Right forelimb (tissue), 1 donor: ENCODE measurements at regions not wholly inside any gene's neighbourhood (a gene's known extent, or its start where the extent isn't known, plus 50 kb on each side); places are given as distances from the start of the nearest gene placed in this dataset.

Experiments
- DNase-seq: peaks from one replicate; pipeline ENCODE4 v3.0.0-alpha.2; 2018

DNA sequence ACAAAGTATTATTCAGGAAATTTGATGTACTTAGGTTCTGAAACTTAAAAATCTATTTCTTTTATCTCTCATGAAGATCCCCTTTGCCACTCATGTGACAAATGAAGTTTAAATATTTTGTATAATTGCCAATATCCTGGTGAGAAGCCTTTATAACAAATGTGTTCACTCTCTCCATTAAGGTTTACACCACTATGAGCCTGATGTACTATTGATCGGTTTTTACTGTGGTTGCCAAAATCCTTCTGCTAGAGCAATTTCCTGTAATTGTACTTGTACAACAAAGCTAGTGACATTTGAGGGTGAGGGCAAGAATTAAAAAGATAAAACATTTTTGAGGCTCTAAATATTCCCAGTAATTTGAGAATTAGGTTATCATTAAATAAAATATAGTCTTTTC, 222.3 kb upstream of the CDH19 start:
- DNase-seq = no peak

DNA sequence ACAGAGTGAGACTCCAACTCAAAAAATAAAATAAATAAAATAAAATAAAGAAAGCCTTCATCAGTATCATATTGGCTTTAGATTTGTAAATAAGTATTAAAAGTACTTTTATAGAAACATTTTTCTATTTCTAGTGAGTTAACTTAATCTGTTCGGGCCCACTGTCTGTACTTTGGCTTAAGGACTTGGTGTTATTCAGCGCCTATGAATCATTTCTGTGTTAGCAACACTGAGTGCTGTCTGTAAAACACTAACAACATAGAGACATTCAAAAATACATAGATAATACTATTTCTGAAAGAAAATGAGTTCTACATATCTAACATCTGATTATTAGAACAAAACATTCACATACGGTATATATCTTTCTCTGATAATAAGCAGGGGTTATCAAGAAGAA, 221.5 kb upstream of the CDH19 start:
- DNase-seq = no peak

DNA sequence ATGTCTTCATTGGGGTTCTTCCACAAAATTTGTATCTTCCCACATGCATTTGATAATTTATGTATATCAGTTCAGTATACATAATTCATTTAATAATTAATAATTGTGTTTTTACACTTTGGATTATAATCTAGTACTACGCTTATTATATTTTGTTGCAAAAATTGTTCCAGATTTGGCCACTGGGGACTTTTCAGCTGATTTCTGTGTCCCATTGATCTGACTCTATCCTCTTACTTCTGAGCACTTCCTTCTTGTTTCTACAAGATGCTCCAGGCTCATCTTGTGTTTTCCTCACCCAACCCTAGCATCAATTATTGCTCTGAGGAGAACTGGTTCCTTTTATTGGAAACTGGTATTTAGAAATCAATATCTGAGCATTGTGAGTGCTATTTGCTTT, 215.3 kb upstream of the CDH19 start:
- no peak for DNase-seq

DNA sequence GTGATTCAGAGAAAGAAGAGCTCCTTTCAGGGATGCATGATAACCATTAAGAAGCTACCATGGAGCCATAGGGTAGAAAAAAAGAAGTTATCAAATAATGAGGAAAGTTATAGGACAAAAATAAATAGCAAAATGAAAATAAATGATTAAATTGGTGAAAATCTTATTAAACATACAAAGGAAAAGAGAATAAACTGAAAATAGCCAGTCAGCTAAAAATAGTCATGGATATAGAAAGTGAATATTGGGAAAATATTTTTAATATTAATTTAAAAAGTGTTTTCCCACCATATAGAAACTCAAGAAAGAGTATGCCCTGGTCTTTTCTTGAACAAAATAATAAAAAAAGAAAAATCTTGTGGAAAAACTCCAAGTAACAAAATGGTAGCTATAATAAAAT, 209.2 kb upstream of the CDH19 start:
- DNase-seq = no peak

DNA sequence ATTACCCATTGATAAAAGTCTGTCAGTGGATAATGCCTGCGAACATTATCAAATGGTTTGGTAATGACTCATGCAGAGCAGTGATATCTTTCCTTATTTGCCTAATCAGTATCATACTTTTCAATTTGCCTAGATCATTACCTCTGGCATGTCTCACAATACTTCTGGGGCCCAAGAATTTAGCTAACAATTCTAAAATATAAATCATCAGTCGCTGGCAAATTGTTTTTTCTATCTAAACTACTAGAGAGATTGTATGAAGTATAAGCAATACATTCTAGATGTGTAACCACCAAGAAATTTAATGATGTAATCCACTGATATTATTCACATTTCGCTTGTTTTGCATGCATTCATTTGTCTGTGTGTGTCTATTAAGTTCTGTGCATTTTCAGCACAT, 191.2 kb upstream of the CDH19 start:
- DNase-seq = no peak

DNA sequence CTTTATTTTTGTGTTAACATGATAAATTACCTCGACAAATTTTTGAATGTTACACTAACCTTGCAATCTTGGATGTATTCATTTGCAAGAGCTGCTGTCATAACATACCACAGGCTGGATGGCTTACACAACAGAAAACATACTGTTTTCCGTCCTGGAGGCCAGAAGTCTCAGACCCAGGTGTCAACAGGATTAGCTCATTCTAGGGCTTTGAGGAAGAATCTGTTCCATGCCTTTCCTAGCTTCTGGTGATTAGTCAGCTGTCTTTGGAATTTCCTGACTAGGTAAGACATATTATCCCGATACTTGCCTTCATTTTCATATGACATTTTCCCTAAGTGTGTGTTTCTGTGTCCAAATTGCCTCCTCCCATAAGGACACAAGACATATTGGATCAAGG, 188.6 kb upstream of the CDH19 start:
- DNase-seq = no peak

DNA sequence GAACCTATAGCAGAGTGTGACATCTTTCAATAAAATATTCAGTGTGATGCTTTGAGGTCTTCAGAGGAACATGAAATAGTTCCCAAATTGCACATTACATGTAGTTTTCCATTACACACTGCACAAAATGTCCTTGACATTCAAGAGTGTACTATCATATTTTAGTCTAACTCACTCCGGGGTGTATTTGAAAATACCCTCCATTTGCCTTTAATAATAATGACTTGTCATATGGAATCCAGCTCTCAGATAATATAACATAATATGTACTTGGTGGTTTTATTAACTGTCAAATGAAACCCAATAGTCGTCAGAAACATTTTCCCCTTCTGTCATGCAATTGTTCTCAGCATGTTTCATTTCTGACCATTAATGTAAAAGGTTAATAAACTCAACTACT, 176.7 kb upstream of the CDH19 start:
- DNase-seq = no peak

DNA sequence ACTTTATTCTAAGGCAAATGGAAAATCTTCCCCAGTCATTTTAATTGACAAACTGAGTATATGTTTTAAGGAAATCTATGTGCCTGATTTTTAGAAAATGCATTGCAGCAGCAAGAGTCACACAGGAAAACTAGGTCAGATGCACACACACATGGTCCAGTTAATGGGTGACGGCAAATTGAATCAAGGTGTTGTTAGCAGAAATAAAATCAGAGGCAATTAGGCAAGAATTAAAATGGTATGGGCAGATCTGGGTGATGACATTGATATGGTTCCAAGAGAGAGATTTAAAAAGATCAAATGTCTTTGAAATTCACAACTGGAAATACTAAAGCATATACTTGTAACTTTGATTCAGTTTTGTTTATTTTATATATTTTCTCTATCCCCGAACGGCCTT, 174.2 kb upstream of the CDH19 start:
- DNase-seq = no peak

DNA sequence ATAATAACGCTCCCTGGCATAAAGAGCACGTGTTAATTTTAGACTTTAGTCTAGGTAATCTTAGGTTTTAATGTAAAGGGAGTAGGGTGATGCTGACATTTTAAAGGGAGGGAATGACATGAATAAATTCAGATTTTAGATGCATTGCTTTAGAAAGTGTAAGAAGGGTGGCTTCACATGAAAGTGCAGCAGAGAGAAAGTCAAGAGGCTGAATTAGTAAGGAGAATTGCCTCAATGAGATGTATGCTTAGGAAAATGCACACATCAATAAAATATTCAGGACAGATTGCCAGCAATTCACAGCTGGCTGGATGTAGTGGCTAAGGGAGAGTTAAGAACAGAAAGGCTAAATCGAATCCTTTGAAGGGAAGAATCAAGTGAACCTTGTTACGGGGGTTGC, 165.5 kb upstream of the CDH19 start:
- no peak for DNase-seq

DNA sequence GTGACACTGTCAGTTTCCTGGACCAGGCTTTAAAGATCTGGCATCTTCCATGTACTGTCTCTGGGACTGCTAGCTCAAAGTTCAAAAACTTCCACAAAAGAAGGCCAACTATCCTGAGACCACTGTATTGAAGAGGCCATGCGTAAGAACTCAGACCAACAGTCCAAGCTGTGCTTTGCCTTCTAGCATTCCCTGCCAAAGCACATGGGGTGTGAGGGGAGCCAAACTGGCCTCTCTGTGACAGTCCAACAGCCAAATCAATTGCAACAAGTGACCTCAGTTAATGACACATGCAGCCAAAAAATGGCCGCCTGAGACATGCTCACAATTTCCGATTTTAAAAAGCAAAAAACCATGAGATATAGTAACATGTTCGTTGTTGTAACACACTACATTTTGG, 160.3 kb upstream of the CDH19 start:
- DNase-seq = no peak

DNA sequence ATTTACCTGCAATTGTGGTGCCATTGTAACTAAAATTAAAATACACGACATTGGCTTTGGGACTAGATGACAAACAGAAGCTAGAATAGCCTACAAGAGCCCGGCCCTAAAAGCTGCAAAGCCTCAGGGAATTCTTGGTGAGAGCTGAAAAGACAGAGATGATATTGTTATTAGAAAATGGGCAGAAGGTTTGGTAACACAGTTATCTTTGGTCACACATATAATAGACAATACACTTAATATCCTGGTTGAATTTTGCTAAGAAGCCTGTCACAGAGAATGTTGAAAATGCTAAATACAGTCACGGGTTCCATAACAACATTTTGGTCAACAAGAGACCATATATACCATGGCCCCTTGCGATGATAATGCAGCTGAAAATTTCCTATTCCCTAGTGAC, 157.3 kb upstream of the CDH19 start:
- DNase-seq = no peak

DNA sequence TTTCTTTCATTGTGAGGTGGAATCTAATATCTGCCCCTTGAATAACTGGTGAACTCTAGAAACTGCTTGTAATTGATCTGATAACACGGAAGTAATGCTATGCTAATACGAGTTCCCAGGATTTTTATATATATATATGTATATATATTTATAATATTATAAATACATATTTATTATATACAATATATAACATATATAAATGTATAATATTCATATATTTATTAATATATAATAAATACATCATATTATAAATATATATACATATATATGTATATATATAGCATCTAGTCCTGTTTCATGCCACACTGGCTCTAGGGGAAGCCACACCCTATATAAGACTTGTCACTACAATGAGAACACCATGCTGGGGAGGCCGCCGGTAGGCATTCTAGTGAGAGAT, 156.7 kb upstream of the CDH19 start:
- DNase-seq = no peak

DNA sequence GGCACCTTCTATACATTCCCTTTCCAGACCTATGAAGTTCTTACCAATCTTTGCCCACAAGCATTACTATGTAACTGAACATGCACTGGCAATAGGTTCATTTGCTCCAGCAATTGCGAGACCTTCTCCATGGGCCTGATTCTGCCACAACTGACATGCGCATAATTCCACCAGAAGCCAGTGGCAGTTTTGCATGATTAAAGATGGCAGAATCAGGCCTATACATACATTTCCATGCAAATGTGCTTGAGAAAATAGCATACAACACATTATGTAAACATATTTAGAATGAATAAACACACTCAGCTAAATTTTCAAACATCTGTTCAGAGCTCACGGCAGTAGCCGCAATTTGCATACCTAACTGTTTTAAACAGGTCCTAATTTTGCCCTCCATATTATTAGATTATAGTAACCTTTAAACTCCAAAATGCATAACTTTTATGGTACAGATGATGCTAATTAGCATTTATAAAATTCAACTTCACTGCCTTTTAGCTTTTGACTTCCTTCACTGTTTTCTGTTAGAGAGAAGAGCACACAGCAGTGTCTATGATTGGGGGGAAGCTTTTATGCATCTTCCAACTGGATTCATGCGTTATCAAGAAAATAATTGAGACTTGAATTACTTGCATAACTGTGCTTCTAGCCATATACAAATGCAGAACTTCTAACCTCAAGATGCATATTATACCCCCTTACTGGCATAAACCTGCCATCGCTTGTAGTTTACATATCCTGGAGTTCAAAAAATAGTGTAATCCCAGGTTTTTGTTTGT, 155.3 kb upstream of the CDH19 start:
- DNase-seq = no peak

DNA sequence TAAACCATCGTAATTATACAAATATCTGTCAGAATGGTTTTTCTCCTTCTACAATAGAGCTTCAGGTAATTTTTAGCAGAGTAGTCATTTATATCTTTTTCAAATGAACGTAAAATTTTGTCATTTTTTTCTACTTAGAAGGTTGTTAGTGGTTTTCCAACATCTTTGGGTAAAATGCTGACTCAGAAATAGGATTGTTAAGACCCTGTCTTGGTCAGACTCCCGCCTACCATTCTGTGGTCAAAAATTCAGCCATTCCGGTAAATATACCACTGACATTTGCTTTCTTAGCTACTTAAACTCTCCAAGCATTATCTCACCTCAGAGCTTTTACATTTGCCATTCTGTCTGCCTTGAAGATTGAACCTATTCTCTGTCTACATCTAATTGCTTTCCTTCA, 154.1 kb upstream of the CDH19 start:
- DNase-seq = no peak

DNA sequence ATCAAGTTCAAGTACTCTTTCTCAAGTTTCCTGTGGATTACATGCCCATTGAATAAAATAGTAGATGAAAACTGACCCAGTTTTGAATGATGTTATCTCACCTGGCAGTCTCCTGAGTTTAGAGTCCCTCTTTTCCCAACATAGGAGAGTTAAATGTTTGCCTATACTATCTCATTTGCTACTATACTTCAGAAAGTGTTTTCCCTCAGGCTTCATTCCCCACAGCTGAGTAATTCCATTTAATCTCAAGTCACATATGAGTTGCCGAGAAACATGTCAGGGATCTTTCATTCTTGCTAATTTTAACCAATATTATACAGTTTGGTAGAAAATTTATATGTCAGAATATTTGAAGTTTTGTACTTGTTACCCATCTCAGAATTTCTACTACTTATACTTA, 150.4 kb upstream of the CDH19 start:
- no peak for DNase-seq

DNA sequence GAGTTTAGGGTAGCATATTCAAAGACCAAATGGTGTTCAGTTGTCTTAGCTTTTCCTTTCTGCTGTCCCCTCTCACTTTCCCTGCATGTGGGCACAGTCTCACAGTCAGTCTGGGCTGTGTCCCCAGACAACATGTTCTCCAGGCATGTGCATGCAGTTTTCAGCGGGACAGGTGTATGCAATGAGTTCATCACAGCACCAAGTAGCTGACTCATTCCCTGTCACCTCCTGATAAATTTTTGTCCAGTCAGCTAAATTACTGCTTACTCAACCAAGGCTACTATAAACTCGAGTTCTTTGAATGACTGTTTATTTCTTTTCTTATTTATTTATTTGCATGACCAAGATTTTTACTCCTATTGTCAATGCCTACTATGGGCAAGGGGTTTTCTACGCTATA, 148.8 kb upstream of the CDH19 start:
- no peak for DNase-seq

DNA sequence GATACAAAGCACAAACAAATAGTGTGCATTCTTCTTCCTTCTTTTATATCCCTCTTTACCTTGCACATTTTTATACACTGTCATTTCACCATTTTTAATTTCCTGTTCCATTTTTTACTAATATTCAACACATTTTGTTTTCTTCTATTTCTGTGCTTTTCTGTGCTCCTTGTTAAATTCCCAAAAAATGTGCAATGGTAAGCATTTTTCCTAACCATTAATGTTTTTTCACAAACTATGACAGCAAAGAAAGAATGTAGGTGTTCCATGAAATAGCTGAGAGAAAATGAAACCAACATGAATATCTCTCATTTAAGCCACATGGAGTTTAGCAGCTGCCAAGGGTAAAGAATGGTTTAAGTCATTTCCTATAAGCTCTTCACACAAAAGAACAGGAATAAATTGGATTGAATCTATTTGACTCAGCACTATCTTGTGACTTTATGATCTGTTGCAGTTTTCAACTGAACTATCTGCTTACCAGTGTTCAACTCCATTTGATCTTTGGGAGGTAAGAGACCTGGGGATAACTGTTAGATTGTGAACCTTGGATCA, 145.7 kb upstream of the CDH19 start:
- DNase-seq = no peak

DNA sequence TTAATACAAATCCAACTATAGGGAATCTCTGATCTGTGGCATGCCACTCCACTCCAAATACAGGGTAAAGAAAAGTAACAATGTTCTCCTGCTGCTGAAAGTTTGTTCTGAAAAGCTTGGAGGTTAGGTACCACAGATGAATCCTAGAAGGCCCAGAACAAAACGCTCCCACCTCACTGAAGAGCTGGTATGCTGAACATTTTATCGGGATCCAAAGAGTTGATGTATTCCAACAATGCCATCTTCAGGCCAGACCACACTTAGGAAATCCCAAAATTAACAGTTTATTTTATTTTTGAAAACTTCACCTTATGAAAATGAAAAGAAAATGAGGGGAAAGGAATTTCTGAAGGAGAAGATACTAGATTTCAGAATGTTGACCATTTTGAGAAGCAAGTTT, 145.1 kb upstream of the CDH19 start:
- DNase-seq = no peak

DNA sequence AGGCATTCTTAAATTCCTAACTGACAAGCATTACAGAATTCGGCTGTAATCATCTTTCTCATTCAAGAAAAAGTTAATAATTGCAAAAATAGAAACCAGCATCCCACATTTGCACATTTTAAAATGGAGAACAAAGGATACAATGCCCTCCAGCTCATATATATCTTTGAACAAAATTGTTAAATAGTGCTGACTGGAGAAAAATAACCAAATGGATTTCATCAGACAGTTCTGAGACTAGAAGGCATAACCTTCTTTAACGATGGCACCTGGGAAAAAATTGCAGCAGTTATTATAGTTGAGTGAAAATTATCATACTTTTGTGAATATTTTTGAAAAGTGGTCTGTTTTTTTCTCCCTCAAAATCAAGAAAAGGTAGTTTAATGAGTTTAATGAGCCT, 138.9 kb upstream of the CDH19 start:
- no peak for DNase-seq

DNA sequence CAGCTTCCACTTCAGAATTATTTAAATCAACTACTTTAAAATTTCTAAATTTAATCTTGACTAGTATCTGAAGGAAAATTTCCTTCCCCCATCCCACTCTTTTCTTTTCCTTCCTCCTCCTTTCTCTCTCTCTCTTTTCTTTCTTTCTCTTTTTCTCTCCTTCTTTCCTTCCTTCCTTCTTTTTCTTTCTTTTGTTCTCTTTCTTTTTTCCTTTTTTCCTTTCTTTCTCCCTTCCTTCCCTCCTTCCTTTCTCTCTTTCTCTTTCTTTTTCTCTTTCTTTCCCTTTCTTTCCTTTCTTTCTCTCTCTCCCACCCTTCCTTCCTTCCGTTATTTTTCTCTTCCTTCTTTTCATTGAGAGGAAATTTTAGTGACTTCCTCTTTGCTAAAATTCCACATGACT, 132.0 kb upstream of the CDH19 start:
- no peak for DNase-seq

DNA sequence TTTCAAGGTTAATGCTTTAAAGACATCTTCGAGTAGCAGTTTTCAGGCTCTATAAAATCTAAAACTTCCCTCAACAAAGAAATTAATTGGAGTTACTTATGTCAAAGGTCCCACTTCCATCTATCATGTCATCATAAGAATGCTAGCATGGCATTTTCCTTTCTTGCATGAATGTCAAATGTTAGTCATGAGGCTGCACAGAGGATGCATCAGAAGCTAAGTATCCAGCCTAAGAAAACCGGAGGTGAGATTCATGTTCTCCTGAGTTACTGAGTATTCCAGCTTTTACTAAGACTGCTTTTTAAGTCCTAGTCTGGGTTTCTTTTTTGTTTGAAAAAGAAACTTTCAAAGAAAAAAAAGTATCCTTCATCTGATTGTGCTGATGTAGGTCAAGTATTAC, 130.6 kb upstream of the CDH19 start:
- no peak for DNase-seq

DNA sequence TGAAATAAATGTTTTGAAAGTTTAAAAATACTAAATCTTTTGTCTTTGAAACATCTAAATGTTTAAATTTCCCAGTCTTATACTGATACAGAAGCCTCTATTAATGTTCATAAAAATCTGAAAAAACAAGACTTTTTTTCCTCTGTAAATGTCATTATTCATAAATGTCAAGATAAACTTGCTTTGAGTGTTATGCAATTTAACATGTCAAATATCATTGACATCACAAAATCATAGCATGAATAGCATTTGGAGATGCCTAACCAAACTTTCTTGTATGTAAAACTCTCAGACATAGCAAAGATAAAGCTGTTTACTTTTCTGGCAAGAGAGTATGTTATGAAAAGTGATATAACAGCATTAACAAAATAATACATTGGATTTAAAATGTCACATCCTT, 128.0 kb upstream of the CDH19 start:
- DNase-seq = no peak

DNA sequence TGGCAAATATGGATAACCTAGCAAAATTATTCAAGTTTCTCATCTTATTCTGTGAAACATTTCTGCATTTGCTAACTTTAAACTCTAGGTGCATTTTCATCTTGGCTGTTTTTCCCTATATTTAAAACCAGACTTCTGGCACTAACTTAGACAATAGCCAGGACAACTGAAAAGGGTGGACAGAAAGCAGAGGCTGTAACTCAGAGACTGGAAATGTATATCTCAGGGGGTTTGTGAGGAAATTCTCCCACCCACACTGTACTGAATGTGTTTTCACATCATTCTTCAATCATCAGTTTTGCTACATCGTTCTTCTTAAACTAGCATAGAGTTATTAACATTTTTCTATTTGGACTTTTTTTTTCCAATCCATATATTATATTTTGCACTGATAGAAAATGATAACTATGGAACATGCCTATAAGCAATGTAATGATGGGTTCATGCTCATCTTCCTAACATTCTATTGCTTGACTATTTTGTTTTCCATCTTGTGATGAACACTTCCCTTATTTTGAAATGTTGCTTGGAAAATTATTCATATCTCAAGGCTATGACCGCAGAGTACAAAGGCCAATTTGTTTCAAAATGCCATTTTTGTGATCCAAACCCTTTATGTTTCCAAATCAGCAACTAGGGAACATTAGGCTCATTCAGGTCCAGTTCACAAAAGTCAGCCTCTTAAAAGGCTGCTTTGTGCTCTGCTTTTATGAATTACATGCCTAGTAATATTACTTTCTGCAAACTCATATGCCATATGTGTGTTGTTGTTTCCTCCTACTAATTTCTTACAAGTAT, 125.8 kb upstream of the CDH19 start:
- no peak for DNase-seq

DNA sequence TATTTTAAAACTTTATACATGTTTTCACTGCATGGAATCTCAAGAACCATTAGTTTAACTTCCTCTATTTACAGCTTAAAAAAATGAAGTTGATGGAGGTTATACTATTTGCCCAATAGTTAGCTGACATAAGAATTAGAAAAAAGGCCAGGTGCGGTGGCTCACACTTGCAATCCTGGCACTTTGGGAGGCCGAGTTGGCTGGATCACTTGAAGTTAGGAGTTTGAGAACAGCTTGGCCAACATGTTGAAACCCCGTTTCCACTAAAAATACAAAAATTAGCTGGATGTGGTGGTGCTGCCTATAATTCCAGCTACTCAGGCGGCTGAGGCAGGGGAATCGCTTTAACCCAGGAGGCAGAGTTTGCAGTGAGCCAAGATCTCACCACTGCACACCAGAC, 125.1 kb upstream of the CDH19 start:
- no peak for DNase-seq
